ENCODE measurements at regions not wholly inside any gene's neighbourhood (a gene's known extent, or its start where the extent isn't known, plus 50 kb on each side); places are given as distances from the start of the nearest gene placed in this dataset.

DNA sequence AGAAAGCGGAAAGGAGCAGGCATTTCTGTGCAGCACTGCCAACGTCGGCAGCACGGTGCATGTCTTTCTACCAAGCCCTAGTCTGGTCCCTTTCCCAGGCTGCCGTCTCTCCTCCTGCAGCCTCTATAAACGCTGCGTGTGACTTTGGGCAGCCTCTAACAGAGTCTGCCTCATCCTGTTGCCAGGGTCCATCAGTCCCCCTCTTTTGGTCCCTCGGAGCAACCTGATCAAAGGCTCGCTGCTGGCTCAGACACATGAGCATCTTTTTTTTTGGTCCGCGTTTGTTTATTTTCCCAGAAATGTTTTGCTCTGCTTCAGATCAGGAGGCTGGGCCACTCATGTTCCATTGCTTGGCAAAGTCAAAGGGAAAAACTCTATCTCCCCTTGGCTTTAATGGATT, 166.8 kb upstream of the CST7 start:
- no peaks in the 10 kb centered on the region for H4K20me1 ChIP-seq (ENCODE audit: insufficient read depth)
- H3K27ac ChIP-seq: no peak overlapping the region
- H3K27me3 ChIP-seq (ENCODE audit: insufficient read depth, low read depth): no peaks in the 10 kb centered on the region
- H3K9ac ChIP-seq: no peak overlapping the region
- no peak overlapping the region for H3K4me3 ChIP-seq (IDR thresholded peaks at IDR 0.05; ENCODE audit: insufficient read depth, low read depth, low read length)
- no peaks in the 10 kb centered on the region for H3K79me2 ChIP-seq (ENCODE audit: insufficient read depth, low read depth)
- H3K4me1 ChIP-seq (ENCODE audit: low read depth, poor library complexity, severe bottlenecking): no peaks in the 10 kb centered on the region
- H3K4me2 ChIP-seq: no peak overlapping the region
- H3K36me3 ChIP-seq (ENCODE audit: insufficient read depth): no peaks in the 10 kb centered on the region
- no peak for TF ChIP-seq CTCF (conservative IDR thresholded peaks at IDR 0.05; ENCODE audit: low read depth, low read length)
- H2AFZ ChIP-seq (ENCODE audit: low read depth): no peak overlapping the region

DNA sequence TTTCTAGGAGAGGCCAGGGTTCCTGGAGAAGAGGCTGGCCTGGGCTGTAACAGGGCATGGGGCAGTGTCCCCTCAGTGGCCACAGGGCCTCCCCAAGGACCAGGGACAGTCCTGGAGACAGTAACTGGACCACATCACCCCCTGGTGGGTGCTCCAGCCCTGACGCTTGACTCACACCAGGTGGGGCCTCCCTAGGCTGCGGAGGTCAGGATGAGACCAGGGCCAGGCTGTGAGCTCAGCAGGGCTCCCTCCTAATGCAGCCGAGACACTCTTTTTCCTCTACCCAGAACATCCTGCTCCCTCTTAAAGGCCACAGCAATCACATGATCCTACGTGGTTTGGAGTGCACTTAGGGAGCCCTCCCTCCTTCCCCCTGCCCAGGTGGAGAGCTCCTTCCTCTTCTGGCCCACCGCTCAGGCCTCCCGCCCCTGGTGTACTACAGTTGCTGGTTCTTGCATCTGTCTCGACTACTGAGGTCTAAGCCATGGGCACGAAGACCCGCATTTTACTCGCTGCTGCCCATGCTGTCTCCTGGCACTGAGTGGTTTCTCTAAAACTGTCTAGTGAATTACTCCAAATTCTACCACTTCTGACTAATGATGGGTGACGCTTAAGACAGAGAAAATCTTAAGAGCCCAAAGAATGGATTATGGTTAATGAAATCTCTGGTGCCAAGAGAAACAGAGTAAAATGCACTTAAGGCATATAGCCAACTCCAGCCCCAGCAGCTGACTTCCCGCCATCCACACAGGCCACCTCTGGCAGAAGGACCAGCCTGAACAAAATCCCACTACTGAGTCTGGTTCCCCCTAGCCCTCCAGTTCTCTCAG, 166.1 kb upstream of the CST7 start:
- Histone ChIP-seq H4K20me1 (ENCODE audit: insufficient read depth) (no peaks in the 10 kb centered on the region), H3K36me3 (ENCODE audit: insufficient read depth) (no peaks in the 10 kb centered on the region), H2AFZ (ENCODE audit: low read depth) (no peak overlapping the region), H3K9ac (no peak overlapping the region), H3K4me2 (no peak overlapping the region), H3K27ac (no peak overlapping the region), H3K27me3 (ENCODE audit: insufficient read depth, low read depth) (no peaks in the 10 kb centered on the region), H3K4me1 (ENCODE audit: low read depth, poor library complexity, severe bottlenecking) (no peaks in the 10 kb centered on the region), H3K79me2 (ENCODE audit: insufficient read depth, low read depth) (no peaks in the 10 kb centered on the region), H3K4me3 (IDR thresholded peaks at IDR 0.05; ENCODE audit: insufficient read depth, low read depth, low read length) (no peak overlapping the region)
- no peak for TF ChIP-seq CTCF (conservative IDR thresholded peaks at IDR 0.05; ENCODE audit: low read depth, low read length)

DNA sequence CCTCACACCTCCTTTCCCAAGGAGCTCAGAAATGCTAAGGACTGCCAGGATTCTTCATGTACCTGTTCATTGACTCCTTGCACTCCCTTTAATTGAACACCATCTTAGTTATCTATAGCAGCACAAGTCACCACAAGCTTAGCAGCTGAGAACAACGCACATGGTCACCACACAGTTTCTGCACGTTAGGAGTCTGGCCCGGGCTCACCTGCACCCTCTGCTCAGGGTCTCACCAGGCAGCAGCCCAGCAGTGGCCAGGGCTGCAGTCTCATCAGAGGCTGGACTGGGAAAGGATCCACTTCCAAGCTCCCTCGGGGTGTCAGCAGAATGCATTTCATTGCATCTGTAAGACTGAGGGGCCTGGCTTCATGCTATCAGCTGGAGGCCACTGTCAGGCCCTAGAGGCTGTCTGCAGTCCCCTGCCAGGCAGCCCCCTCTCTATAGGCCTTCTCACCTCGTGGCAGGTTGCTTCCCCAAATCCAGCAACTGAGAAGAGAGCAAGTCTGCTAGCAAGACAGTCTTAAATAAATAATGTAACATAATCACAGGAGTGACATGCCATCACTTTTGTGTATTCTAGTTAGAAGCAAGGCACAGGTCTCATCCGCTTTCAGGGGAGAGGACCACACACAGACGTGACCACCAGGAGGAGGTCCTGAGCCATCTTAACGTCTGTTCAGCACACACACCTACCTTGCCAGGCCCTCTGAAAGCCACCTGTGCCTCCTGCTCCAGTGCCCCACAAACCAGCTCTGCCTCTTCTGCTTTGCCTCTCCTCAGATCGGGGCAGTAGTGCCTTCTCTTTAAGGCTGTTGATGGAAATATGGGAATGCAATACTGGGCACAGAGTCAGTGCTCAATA, 165.2 kb upstream of the CST7 start:
- Histone ChIP-seq H3K79me2 (ENCODE audit: insufficient read depth, low read depth) (no peaks in the 10 kb centered on the region), H3K9ac (no peak overlapping the region), H3K36me3 (ENCODE audit: insufficient read depth) (no peaks in the 10 kb centered on the region), H3K27me3 (ENCODE audit: insufficient read depth, low read depth) (no peaks in the 10 kb centered on the region), H3K4me1 (ENCODE audit: low read depth, poor library complexity, severe bottlenecking) (no peaks in the 10 kb centered on the region), H3K4me2 (no peak overlapping the region), H2AFZ (ENCODE audit: low read depth) (no peak overlapping the region), H4K20me1 (ENCODE audit: insufficient read depth) (no peaks in the 10 kb centered on the region), H3K27ac (no peak overlapping the region), H3K4me3 (IDR thresholded peaks at IDR 0.05; ENCODE audit: insufficient read depth, low read depth, low read length) (no peak overlapping the region)
- TF ChIP-seq CTCF (conservative IDR thresholded peaks at IDR 0.05; ENCODE audit: low read depth, low read length): no peak

- Histone ChIP-seq H3K9ac (no peak overlapping the region), H2AFZ (ENCODE audit: low read depth) (no peak overlapping the region), H3K27me3 (ENCODE audit: insufficient read depth, low read depth) (no peaks in the 10 kb centered on the region), H3K36me3 (ENCODE audit: insufficient read depth) (no peaks in the 10 kb centered on the region), H3K4me3 (IDR thresholded peaks at IDR 0.05; ENCODE audit: insufficient read depth, low read depth, low read length) (no peak overlapping the region), H3K4me1 (ENCODE audit: low read depth, poor library complexity, severe bottlenecking) (no peaks in the 10 kb centered on the region), H3K79me2 (ENCODE audit: insufficient read depth, low read depth) (no peaks in the 10 kb centered on the region), H3K4me2 (no peak overlapping the region), H4K20me1 (ENCODE audit: insufficient read depth) (no peaks in the 10 kb centered on the region), H3K27ac (no peak overlapping the region)
- TF ChIP-seq CTCF (conservative IDR thresholded peaks at IDR 0.05; ENCODE audit: low read depth, low read length): no peak
Observed at GRCh38 chr20:24784607-24785006, 164.5 kb upstream of the CST7 start.
